Skin of body (tissue), 1 donor: ENCODE measurements at regions not wholly inside any gene's neighbourhood (a gene's known extent, or its start where the extent isn't known, plus 50 kb on each side); places are given as distances from the start of the nearest gene placed in this dataset.

Experiments
- DNase-seq: peaks from one replicate; lab custom pipeline; 2025; lab: John Stamatoyannopoulos, UW

DNA sequence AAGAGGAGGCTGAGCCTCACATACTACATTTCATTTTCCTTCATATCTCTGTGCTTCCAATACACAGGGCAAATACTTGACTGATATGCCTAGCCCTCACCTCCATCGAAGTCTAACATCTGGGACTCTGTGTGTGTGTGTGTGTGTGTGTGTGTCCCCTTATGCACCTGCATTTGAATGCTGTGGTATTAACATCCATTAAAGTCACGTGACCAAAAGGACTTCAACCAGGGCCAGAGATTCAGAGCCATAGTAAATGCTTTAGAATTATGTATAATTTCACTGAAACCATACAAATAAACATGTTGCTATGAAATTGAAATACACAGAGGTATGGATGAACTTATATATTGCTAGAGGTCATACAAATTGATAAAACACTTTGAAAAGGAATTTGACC lies 165.8 kb upstream of the SEMA6D start:
- no peak for DNase-seq

DNA sequence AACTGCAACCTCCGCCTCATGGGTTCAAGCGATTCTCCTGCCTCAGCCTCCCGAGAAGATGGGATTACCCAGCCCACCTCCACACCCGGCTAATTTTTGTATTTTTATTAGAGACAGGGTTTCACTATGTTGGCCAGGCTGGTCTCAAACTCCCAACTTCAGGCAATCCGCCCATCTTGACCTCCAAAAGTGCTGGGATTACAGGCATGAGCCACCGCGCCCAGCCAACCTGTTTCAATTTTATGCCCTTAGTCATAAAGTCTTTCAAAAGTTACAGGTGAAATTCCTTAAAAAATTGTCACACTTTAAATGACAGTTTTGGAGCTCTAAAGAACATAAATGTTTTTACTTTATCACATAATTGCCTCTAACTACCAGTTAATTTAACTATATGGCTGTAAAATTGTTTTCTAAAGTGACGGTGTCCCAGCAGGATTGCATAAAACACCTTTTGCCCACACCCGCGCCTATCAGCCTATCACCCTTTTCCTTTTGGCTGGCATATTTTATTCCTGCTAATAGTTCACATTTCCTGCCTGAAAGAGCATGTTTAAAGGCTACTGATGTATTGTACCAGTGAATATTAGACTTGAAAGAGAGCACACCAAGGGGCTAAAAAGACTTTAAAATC lies 164.2 kb upstream of the SEMA6D start:
- no peak for DNase-seq

DNA sequence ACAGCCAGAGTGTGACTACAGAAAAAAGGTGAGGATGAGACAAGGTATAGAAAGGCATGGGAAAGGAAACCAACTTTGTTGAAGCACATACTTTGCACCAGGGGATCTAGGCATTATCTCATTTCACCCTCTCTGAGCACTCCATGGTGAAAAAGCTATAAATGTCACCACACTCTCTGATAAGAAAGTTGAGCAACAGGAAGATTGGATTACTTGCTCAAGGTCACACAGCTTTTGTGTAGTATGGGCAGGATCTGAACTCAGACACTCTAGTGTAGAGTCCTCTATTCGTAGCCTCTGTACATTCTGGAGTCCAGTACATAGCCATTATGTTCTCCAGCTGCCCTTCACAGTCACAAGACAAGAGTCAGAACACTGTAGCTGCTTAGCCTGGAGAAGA lies 163.4 kb upstream of the SEMA6D start:
- DNase-seq: no peak

DNA sequence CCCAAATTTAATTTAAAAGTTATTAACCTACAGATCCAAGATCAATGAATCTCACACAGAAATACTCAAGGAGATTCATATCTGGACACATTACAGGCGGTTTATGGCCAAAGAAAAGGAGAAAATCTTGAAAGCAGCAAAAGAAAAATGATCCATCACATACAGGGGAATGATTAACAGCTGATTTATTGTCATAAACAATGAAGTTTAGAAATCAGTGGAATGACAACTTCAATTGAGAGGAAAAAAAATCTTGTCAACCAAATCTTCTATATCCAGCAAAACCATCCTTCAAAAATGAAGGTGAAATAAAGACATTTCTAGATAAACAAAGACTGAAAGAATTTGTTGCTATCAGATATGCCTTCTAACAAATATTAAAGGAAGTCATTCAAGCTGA lies 156.2 kb upstream of the SEMA6D start:
- DNase-seq: no peak

DNA sequence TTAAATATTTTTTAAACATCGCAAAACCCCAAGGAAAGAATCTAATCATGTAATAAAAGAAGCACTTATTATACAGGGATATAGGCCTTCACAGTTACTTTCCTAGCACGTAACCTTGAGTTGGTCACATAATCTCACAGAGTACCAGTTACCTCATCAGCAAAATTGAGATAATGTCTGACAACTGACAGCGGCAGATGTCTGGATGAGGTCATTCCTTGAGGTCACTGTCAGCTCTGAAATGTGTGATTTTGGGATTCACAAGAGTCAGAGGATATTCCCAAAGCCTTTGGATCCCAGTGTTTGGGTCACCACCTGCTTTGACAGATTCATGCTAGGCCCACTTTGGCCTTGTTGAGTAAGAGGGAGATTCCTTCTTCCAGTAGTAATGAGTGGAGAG lies 151.4 kb upstream of the SEMA6D start:
- DNase-seq: no peak

DNA sequence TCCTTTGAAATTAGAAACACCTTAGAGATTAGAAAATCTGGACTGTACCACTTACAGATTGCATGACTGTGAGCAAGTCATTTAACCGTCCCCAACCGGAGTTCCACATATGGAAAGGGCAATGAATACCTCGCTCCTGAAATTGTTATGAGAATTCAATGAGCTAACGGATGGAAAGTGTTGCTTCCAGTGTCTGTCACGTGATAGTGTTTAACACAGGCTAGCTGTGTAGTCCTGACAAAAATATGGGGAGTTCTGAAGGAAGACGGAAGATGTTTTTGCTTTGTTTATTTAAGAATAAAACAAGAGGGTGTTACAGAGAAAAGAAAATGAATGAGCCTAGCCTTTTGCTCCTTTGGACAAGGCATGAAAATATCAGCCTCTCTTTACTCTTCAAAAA lies 150.7 kb upstream of the SEMA6D start:
- DNase-seq: no peak

DNA sequence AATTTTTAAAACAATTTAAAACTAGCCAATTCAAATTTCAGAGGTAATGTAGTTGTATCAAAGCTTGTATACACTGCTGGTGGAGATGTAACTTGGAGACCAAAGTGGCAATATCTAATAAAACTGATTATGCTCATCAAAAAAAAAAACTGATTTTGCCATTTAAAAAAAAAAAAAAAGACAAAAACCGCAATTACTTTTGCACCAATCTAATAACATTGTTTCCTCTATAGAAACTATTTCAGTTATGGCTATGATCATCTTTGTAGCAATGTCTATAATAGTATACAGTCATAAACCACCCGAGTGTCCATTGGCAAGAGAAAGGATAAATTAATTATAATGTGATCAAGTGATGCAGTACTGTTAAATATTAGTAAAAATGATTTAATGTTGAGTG lies 149.3 kb upstream of the SEMA6D start:
- DNase-seq: no peak

DNA sequence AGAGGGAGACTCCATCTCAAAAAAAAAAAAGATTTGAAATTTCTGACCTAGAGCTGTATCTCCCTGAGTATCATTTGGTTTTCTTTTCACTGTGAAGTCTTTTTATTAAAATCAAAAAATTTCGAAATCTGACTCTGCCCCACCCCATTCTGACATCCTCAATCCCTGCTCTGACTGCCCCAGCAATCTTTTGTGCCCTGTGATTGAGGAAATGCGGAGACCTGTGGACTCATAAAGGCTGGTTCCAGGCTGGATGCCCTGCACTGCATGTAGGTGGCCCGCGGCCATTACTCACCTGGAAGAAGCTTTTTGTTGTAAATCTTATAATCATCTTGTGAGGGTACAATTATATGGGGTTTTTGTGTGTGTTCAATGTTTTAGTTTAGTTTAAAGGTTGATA lies 147.3 kb upstream of the SEMA6D start:
- DNase-seq: no peak

DNA sequence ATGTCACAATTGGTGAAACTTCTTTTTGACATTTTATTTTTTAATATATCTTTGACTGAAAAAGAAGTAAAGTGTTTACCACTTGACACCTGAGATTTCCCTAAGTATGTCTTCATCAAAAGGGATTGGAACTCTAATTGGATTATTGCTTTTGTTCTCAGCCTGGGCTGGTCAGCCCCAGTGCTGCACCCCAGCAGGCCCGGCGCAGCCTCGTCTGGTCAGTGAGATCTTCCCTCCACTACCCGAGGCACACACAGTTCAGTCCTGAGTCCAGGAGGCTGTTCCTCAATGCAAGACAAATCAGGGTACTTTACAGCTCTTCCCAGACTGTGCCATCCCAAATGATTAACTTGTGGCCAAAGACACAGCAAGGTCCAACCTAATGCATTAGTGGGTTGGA lies 146.9 kb upstream of the SEMA6D start:
- no peak for DNase-seq

DNA sequence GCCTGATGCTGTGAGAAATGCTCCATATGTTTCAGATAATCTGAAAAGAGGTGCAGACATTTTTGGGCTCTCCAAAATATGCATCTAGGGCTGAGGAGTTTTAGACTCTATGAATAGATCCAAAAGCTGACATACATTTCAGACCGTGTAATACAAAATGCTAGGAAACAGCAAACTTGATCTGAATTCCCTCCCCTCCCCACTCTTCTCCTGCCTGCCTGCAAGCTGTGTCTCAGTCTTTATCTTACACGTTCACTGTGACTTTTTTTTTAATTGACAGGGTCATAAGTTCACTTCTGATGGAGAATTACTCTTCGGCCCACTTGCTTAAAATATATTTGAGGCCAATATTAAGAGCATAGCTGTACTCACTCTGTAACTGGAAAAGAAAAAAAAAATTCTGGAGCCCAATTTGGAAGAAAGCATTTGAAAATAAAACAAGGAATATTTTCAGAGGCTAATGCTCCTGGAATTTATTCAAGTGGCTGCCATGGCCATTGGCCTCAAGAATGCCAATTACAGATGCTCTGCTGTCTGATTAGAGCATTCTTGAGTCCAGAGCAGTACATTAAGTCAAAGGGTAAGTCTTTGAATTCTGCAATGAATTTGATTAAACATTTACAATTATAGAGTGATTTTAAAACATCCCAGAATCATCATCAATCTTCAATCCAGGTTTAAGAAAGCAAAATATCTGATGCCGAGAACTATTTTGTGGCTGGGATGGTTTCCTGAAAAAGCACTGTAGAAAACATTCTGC lies 146.2 kb upstream of the SEMA6D start:
- DNase-seq: no peak

DNA sequence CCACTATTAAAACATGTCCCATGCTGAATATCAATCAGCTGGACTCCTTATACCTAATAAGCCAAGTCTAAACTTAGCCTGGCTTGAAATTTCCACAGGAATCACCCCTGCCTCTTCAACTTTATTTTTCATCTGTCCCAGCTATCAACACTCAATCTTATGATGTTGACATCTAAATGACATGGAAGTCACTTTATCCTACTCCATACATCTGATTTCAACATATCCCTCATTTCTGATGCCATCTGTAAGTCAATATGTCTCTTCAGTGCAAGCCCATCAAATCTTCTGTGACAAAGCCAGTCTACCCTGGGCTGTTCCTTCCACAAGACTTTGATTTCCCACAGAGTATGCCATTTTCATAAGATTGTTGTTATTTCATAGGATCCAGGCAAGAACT lies 143.6 kb upstream of the SEMA6D start:
- no peak for DNase-seq

DNA sequence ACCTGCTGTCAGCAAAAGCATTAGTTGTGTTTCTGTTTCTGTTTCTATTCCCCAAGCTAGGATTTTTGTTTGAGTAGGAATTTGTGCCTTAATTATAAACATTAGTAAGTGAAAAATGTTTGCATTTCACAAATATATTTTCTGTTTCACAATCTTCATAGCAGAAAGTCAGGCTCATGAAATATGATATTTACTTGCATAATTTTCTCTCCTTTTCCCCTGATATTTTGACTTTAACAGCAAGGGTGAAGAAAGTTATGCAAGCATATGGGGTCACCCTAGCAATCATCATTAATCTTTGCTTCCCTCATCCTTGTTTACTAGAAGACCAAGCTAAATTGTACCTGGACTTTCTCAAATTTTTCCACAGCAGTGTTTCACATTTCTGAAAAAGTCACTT lies 140.3 kb upstream of the SEMA6D start:
- no peak for DNase-seq

DNA sequence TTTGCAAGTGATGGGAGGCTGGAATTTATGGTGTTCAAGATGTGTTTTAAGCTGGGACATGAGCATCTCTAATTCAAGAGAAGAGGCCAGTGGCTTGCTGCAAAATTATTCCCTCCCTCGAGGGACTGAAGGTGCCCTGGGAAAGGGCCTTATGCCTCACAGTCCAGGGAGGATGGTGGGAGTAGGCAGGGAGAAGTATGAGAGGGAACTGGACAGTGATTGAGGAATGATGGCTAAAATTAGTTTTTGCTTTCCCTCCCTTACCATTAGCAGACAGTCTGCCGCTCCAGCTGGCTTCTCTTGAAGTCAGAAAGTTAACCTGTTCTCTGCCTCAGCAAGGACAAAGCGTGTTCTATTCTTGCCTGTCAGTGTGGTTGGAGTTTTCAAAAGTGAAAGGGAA lies 139.8 kb upstream of the SEMA6D start:
- no peak for DNase-seq

DNA sequence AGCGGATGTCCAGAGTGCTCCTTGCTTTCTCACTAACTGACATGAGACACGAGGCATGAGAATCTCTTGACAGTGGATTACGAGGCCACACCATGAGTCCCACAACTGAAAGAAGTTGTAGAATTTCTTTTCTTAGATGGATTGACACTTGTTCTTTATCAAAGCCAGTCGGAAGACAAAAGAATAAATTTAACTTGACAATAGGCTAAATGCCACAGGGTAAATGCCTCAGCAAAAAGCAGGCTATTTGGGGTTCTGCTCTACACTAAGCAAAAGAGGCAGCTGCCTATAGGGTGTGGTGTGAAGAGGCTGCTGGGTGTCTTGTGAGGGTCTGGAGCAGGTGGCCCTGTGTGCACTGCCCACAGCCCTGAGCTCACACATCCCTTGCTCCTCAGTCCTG lies 135.1 kb upstream of the SEMA6D start:
- no peak for DNase-seq

DNA sequence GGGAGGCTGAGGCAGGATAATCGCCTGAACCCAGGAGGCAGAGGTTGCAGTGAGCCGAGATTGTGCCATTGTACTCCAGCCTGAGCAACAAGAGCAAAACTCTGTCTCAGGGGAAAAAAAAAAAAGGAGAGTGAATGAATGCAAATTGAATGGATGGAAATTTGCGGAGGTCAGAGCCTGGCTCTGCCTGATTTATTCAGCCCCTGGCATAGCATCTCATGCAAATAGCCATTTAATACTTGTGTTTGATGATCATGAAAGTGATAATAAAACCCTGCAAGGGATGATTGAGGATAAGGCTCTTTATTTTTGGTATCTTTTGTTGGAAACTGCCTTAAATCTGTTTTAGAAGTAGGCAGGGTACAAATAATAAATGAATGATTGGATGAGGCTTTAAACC lies 133.0 kb upstream of the SEMA6D start:
- no peak for DNase-seq

DNA sequence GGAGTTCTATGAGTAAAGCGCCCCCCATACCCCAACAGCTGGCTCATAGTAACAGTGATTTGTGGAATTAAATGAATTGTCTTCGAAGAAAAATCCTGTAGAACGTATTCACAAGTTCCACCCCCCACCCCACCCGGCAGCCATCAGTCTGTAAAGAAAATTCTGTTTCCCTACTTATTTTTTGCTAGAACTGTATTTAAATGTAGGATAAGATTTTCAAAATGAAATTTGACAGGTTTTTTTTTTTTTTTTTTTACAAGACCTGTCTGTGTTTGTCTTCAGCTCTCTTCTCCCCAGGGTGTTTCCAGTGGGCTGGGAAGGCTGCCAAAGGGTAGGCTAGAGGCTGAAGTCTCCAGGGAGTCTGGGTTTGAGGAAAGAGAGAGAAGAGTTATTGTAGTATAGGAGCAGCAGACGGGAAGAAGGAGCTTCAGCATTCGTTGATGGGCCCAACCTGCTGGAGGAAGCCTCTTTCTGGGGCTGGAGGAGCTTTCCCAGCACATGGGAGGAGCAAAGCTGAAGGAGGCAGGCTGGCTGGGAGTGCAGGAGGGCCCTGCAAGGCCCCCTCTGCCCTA lies 130.6 kb upstream of the SEMA6D start:
- DNase-seq: no peak

DNA sequence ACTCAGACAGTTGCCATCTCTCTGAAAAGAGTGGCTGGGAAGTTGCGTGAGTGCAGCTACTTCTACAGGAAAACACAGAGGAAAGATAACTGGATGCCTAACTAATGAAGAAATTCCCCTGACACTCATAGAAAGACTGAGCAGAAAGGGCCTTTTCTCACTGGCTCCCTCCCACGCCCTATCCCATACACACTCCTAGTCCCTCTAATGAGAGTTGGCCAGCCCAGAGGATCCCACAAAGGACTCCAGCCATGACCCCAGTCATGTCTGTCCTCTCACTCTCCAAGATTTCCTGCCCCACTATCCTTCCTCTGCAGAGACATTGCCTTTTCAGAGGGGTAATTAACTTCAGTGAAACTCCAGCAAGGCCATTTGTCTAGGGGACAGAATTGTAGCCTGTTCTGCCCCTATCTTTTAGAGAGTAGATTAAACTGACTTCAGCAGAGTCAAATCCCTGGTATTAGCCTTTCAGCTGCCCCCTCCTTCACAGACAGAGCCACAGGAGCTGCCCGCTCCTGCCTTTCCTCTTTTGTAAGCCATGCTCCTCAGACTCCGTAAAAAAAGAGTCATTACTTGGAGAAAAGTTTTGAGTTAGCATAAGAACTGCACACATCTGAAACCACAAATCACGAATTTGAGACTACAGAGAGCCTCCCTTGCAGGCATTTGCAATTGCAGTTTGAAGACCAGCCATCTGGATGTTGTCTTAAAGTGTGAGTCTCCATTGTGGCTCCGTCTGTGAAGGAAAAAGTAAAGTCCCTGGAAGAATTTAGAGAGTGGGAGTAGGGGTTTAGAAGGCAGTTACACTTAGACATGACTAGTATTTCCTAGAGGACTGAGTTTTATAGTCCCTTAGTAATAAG lies 129.1 kb upstream of the SEMA6D start:
- DNase-seq: peak; percentile 16

DNA sequence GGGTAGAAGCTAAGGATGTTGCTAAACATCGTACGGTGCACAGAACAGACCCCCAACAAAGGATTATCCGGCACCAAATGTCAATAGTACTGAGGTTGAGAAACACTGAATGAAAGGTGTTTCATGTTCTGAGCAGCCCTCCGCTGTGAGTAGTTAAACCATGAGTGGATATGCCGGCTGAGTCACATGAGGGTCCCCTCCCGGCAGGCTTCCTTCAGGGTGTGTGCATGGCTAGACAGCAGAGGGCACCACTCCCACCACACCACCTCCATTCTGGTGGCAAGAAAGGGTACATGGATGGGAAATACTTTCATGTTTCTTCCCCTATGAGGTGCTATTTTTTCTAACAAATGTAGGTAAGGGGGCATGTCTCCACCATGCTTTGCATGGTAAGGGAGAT lies 128.3 kb upstream of the SEMA6D start:
- no peak for DNase-seq

DNA sequence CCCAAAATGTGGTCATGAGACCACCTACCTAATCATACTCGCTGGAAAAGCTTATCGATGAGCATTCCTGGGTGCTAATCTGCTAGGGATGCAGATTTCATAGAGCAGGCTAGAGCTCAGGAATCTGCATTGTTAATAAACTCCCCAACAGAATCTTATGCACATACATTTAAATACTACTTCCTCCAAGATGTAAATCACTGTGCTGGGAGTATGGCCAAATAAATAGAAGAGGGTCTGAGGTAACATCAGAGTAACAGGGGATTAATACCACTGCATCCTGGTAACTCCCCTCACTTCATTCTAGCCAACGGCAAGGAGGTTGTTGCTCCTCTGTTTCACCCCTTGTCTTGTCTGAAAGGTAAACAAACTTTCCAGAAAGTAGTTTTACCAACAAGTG lies 118.3 kb upstream of the SEMA6D start:
- no peak for DNase-seq

DNA sequence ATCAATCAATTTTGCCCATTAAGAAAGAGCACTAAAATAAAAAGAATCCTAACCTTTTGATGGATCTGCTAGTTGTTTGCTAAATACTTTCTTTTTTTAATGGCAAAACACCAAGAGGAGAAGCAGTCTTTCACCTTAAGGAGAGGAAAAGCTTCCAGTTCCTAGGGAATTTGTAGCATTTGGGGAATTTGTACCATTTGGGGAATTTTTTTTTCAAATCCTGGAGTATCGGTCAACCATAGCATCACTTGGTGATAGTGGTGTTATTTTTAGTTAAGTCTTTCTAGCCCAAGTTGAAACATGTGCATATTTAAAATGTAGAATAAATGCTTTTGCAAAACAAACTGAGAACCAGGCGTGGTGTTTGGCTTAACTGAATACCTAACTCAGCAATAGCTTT lies 117.5 kb upstream of the SEMA6D start:
- DNase-seq: no peak

DNA sequence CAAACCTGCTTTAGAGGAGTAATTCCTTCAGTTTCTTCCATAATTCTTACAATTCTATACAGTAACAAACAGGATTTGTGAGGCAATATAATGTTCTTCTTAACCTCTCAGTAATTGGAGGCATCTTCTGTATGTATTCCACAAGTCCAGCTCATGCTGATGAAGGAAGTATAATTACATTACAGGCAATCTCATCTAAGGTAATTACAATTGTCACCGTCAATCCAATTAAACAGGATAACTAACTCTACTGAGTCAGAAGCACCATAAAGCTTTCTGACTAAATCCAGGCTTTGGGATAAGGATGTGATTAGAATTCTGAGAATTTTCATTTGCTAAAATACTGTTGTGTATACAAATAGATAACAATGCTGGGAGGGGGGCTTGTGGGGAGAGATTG lies 115.2 kb upstream of the SEMA6D start:
- no peak for DNase-seq

DNA sequence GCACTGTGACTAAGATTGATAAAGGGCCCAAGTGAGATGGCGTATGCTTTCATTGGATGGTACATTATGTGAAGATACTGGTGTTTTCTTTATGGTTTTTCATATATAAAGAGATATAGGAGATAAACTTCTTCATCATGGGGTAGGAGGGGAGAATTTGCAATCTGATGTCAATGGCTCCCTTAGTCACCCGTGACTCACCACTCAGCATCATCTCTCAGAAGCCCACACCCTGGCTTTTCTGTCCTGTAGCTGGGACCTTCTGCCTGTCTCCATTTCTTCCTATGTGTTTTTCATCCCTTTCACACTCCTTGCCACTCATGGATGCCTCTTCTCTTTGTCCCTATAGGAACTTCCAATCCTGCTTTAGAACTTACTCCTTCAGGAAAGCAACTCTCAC lies 114.3 kb upstream of the SEMA6D start:
- DNase-seq: no peak
